ENCODE measurements at regions not wholly inside any gene's neighbourhood (a gene's known extent, or its start where the extent isn't known, plus 50 kb on each side); places are given as distances from the start of the nearest gene placed in this dataset.

DNA sequence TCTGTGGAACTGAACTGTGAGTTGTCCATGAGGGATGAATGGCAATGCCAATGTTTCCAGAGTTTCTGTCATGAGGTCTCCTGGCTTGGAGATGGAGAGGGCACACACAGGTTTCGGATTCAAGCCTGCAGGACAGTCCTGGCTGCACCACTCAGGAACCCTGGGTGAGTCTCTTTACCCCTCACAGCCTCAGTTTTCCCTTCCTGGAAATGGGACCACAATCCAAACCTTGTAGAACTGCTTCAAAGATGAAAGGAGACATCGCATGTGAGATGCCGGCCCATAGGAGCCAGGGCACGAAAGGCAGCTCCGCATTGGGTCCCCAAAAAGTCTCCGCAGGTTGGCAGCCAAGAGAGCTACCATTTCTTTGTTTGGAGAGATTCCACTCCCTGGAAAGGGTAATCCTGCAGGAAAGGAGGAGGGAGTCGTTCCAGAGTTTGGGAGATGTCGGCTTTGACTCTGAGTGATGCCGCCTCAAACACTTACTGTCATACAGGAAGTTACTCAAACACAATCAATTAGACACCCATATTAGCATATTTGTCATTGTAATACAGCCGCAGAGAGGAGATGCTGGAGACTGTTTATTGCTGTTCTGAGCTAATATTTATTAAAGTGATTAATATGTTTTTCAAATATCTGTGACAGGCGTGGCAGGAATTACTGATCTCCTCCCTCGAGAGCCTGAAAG, 318.3 kb downstream of the MN1 start:
- in situ Hi-C loops (cut with MboI; ENCODE audit: low sequenced_read_pairs in 4 of 4) (no loop called here), intact Hi-C loops (cut with DNase I; ENCODE audit: low total_unique reads) (no loop called here)
- ATAC-seq (no peak), DNase-seq (no peak)
- no peak overlapping the region for H3K4me3 ChIP-seq
- H3K27ac ChIP-seq, result no peak overlapping the region
- no peaks in the 10 kb centered on the region for H3K9me3 ChIP-seq
- no peaks in the 10 kb centered on the region for H3K36me3 ChIP-seq
- H3K4me1 ChIP-seq, result no peaks in the 10 kb centered on the region
- no peak for TF ChIP-seq CTCF (IDR thresholded peaks at IDR 0.05 in 4 of 5, conservative IDR thresholded peaks at IDR 0.05 in 1 of 5)
- TF ChIP-seq POLR2A (IDR thresholded peaks at IDR 0.05), result no peak
- H3K27me3 ChIP-seq, result peaks cover 0 to 7% (median 2%) of the 10 kb centered on the region in 3 donors

GRCh38 chr22:27485842-27486241, 315.7 kb downstream of the MN1 start:
- Histone ChIP-seq H3K9me3 (no peaks in the 10 kb centered on the region), H3K27ac (no peak overlapping the region), H3K4me1 (peaks cover 0 to 6% of the 10 kb centered on the region in 2 donors), H3K36me3 (no peaks in the 10 kb centered on the region), H3K4me3 (no peak overlapping the region), H3K27me3 (peaks cover 0 to 7% (median 2%) of the 10 kb centered on the region in 3 donors)
- intact Hi-C loops (cut with DNase I; ENCODE audit: low total_unique reads) (loop anchor here (5.0 kb wide), 1 partner anchor 316 kb away; the partner anchor contains the start of gene MN1), in situ Hi-C loops (cut with MboI; ENCODE audit: low sequenced_read_pairs in 4 of 4) (no loop called here)
- DNase-seq (no peak), ATAC-seq (no peak)
- no peak for TF ChIP-seq POLR2A (IDR thresholded peaks at IDR 0.05)
- TF ChIP-seq CTCF (IDR thresholded peaks at IDR 0.05 in 4 of 5, conservative IDR thresholded peaks at IDR 0.05 in 1 of 5), result no peak

DNA sequence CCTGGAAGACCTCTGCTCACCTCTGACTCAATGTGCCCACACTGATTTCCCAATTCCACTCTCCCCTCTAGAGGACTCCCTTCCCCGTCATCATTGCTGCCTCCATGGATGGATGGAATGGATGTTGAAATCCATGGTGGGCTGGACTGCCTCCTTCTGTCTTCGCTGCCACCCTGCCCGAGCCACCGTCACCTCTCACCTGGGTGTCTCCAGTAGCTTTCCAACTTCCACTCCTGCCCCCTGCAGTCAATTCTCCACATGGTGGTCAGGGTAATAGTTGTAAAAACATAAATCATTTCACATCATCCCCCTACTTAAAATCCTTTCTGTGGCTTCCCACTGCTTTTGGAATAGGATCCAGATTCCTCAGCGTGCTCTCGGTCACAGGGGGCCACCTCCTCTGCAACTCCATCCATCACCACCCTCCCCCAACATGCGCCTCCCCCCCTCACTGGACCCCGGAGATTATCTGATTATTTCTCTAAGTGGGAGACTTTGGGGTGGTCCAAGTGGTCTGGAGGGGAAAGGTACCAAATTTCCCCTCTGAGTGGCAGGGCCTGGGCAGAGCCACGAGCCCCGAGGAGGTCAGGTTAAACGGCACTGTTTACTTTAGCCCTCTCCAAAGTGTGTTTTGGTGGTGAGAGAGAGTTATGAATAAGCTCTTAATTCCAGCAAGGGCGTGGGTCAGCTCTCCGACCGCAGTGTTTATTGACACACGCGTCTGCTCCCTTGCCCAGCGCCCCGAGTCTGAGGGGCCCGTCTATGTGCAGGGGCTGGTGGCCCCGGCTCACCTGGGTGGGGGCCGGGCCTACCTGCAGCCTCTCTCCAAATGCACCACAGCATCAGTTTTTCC, 313.7 kb downstream of the MN1 start:
- Histone ChIP-seq H3K36me3 (no peaks in the 10 kb centered on the region), H3K4me3 (no peak overlapping the region), H3K4me1 (peaks cover 0 to 6% of the 10 kb centered on the region in 2 donors), H3K27ac (no peak overlapping the region), H3K27me3 (peaks cover 0 to 7% (median 2%) of the 10 kb centered on the region in 3 donors), H3K9me3 (no peaks in the 10 kb centered on the region)
- intact Hi-C loops (cut with DNase I; ENCODE audit: low total_unique reads) (loop anchor here (5.0 kb wide), 1 partner anchor 314 kb away; the partner anchor contains the start of gene MN1), in situ Hi-C loops (cut with MboI; ENCODE audit: low sequenced_read_pairs in 4 of 4) (no loop called here)
- no peak for TF ChIP-seq CTCF (IDR thresholded peaks at IDR 0.05 in 4 of 5, conservative IDR thresholded peaks at IDR 0.05 in 1 of 5)
- no peak for TF ChIP-seq POLR2A (IDR thresholded peaks at IDR 0.05)
- no peak for ATAC-seq
- DNase-seq, result no peak

DNA sequence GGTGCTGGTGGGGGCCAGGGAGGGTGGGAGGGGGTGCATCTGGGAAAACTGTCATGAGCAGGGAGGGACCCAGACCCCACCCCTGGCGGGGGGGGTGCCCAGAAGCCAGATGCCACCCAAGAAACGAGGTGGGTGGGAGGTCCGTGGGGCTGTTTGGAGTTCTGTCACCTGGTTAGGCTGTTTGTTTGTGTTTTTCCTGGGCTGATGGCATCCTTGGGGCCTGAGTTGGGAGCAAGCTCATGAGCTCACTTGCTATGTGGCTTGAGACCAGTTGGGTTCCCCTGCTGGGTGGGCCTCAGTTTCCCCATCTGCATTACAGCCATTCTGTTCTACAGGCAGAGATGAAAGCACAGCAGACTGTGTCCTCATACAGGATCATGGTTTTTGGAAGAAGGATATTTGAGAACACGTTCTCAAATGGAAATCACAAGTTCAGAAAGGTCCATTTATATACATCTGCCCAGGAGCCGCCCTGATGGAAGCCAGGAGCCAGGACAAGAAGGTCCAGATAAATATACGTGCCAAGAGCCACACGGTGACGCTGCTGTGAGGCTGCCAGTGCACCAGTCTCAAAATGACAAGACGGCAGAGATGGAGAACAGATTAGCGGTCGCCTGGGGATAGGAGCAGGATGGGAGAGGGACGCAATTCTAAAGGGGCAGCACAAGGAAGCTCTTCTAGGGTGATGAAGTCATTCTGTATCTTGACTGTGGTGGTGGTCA, 312.9 kb downstream of the MN1 start:
- in situ Hi-C loops (cut with MboI; ENCODE audit: low sequenced_read_pairs in 4 of 4), result no loop called here
- TF ChIP-seq POLR2A (IDR thresholded peaks at IDR 0.05) (no peak), CTCF (IDR thresholded peaks at IDR 0.05 in 4 of 5, conservative IDR thresholded peaks at IDR 0.05 in 1 of 5) (peak in 2 of 5 experiments; percentile 19 to 31)
- ATAC-seq, result peak; percentile 63 to 78
- Histone ChIP-seq H3K9me3 (no peaks in the 10 kb centered on the region), H3K4me1 (peaks cover 0 to 6% of the 10 kb centered on the region in 2 donors), H3K36me3 (no peaks in the 10 kb centered on the region), H3K27me3 (peaks cover 0 to 7% (median 2%) of the 10 kb centered on the region in 3 donors), H3K27ac (peak overlapping the region in 2 of 4 donors; percentile 7 to 16), H3K4me3 (no peak overlapping the region)
- peak in 1 of 2 donors; percentile 35 for DNase-seq
- intact Hi-C loops (cut with DNase I; ENCODE audit: low total_unique reads), result loop anchor here (5.0 kb wide), 1 partner anchor 314 kb away; the partner anchor contains the start of gene MN1

Measured in gastrocnemius medialis (tissue), 4 donors.